ENCODE measurements at regions not wholly inside any gene's neighbourhood (a gene's known extent, or its start where the extent isn't known, plus 50 kb on each side); places are given as distances from the start of the nearest gene placed in this dataset.
A peak's percentile ranks its signal among the peaks of the same experiment; 100 is the strongest.

- no peaks in the 10 kb centered on the region for H3K9me3 ChIP-seq (ENCODE audit: insufficient read depth, low read length)
- 0 out of 2 replicates have a peak overlapping the region, but pooled peaks have one; percentile 2 for H3K27ac ChIP-seq (ENCODE audit: low read length)
- peak overlapping the region; percentile 56 for H3K4me3 ChIP-seq (ENCODE audit: low read length)
- TF ChIP-seq EZH2phosphoT487 (IDR thresholded peaks at IDR 0.05; ENCODE audit: low read depth): no peak
- TF ChIP-seq, protein P1, sequence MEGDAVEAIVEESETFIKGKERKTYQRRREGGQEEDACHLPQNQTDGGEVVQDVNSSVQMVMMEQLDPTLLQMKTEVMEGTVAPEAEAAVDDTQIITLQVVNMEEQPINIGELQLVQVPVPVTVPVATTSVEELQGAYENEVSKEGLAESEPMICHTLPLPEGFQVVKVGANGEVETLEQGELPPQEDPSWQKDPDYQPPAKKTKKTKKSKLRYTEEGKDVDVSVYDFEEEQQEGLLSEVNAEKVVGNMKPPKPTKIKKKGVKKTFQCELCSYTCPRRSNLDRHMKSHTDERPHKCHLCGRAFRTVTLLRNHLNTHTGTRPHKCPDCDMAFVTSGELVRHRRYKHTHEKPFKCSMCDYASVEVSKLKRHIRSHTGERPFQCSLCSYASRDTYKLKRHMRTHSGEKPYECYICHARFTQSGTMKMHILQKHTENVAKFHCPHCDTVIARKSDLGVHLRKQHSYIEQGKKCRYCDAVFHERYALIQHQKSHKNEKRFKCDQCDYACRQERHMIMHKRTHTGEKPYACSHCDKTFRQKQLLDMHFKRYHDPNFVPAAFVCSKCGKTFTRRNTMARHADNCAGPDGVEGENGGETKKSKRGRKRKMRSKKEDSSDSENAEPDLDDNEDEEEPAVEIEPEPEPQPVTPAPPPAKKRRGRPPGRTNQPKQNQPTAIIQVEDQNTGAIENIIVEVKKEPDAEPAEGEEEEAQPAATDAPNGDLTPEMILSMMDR (IDR thresholded peaks at IDR 0.05; ENCODE audit: low read depth, low read length): no peak
- H3K4me1 ChIP-seq (ENCODE audit: low read length): peaks cover 61% of the 10 kb centered on the region
- H3K27me3 ChIP-seq (ENCODE audit: low read depth, low read length): no peaks in the 10 kb centered on the region
- 0 out of 2 replicates have a peak overlapping the region, but pooled peaks have one; percentile 7 for H3K9ac ChIP-seq (ENCODE audit: low read length)
- no peak overlapping the region for H2AFZ ChIP-seq (ENCODE audit: low read depth, low read length)
- no peaks in the 10 kb centered on the region for H3K36me3 ChIP-seq (replicated peaks; ENCODE audit: low read depth, low read length)
- peak overlapping the region; percentile 77 for H3K4me2 ChIP-seq (ENCODE audit: low read length)
- H3K79me2 ChIP-seq (ENCODE audit: low read length): no peaks in the 10 kb centered on the region
- H4K20me1 ChIP-seq (ENCODE audit: insufficient read depth, low read length): no peaks in the 10 kb centered on the region
Observed at GRCh38 chr10:88065383-88066049, 202.1 kb downstream of the PTEN start.

DNA sequence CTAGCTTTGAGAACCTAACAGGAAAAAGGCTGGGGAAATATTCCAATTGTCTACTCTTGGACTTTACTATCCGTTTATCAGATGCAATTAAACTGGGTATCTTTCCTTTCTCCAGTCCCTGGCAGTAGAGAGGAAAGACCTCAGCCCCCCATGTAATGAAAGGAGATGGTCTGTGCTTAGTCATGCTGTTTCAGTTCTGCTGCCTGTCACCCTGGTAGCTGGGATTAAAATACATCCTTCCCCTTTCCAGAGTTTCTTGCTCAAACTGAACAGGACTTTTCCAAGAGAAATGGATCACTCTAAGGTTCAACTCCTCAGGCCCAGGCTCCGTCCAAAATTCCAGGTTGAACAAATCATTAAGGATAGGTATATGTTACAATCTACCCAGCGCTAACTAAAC, 202.9 kb downstream of the PTEN start:
- H3K79me2 ChIP-seq (ENCODE audit: low read length): no peaks in the 10 kb centered on the region
- peak overlapping the region; percentile 77 for H3K4me2 ChIP-seq (ENCODE audit: low read length)
- no peaks in the 10 kb centered on the region for H4K20me1 ChIP-seq (ENCODE audit: insufficient read depth, low read length)
- 0 out of 2 replicates have a peak overlapping the region, but pooled peaks have one; percentile 26 for H3K27ac ChIP-seq (ENCODE audit: low read length)
- no peaks in the 10 kb centered on the region for H3K36me3 ChIP-seq (replicated peaks; ENCODE audit: low read depth, low read length)
- no peaks in the 10 kb centered on the region for H3K9me3 ChIP-seq (ENCODE audit: insufficient read depth, low read length)
- H3K9ac ChIP-seq (ENCODE audit: low read length): peak overlapping the region; percentile 25; the same call in 1 of the 2 replicates
- H2AFZ ChIP-seq (ENCODE audit: low read depth, low read length): no peak overlapping the region
- H3K27me3 ChIP-seq (ENCODE audit: low read depth, low read length): no peaks in the 10 kb centered on the region
- peaks cover 69% of the 10 kb centered on the region for H3K4me1 ChIP-seq (ENCODE audit: low read length)
- no peak for TF ChIP-seq EZH2phosphoT487 (IDR thresholded peaks at IDR 0.05; ENCODE audit: low read depth)
- TF ChIP-seq, protein P1 (IDR thresholded peaks at IDR 0.05; ENCODE audit: low read depth, low read length): no peak
- peak overlapping the region; percentile 56 for H3K4me3 ChIP-seq (ENCODE audit: low read length)

DNA sequence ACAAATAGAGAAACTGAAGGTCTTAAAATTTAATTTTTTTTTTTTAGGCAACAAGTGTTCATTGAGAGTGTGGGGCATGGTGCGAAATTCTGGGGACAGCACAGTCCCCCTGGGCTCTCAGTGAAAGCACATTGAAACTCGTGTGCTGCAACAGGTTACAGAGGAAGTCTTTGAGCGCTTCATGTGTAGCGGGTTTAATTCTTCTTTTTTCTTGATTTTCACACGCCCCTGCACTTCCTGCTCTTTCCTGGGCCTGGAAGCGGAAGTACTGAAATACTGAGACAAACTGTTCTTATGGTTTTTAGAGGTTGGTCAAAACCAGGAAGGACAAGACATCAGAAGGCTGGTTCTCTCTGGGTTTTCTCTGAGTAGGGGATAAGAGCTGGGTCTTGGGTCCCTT, 203.5 kb downstream of the PTEN start:
- no peaks in the 10 kb centered on the region for H3K9me3 ChIP-seq (ENCODE audit: insufficient read depth, low read length)
- H2AFZ ChIP-seq (ENCODE audit: low read depth, low read length): no peak overlapping the region
- H3K27ac ChIP-seq (ENCODE audit: low read length): peak overlapping the region; percentile 26; the same call in 1 of the 2 replicates
- peaks cover 74% of the 10 kb centered on the region for H3K4me1 ChIP-seq (ENCODE audit: low read length)
- no peaks in the 10 kb centered on the region; the same call in 1 of the 2 replicates for H3K27me3 ChIP-seq (ENCODE audit: low read depth, low read length)
- TF ChIP-seq EZH2phosphoT487 (IDR thresholded peaks at IDR 0.05; ENCODE audit: low read depth): no peak
- TF ChIP-seq, protein P1 (IDR thresholded peaks at IDR 0.05; ENCODE audit: low read depth, low read length): no peak
- peak overlapping the region; percentile 56 for H3K4me3 ChIP-seq (ENCODE audit: low read length)
- H3K36me3 ChIP-seq (replicated peaks; ENCODE audit: low read depth, low read length): no peaks in the 10 kb centered on the region
- peak overlapping the region; percentile 25; the same call in 1 of the 2 replicates for H3K9ac ChIP-seq (ENCODE audit: low read length)
- H3K4me2 ChIP-seq (ENCODE audit: low read length): peak overlapping the region; percentile 77
- no peaks in the 10 kb centered on the region for H3K79me2 ChIP-seq (ENCODE audit: low read length)
- no peaks in the 10 kb centered on the region for H4K20me1 ChIP-seq (ENCODE audit: insufficient read depth, low read length)

- Histone ChIP-seq H3K4me2 (ENCODE audit: low read length) (no peak overlapping the region), H3K9me3 (ENCODE audit: insufficient read depth, low read length) (no peaks in the 10 kb centered on the region), H3K9ac (ENCODE audit: low read length) (no peak overlapping the region), H3K36me3 (replicated peaks; ENCODE audit: low read depth, low read length) (no peaks in the 10 kb centered on the region), H3K4me1 (ENCODE audit: low read length) (peaks cover 80% of the 10 kb centered on the region), H3K4me3 (ENCODE audit: low read length) (no peak overlapping the region), H3K27ac (ENCODE audit: low read length) (no peak overlapping the region), H2AFZ (ENCODE audit: low read depth, low read length) (no peak overlapping the region), H3K79me2 (ENCODE audit: low read length) (no peaks in the 10 kb centered on the region), H3K27me3 (ENCODE audit: low read depth, low read length) (no peaks in the 10 kb centered on the region; the same call in 1 of the 2 replicates), H4K20me1 (ENCODE audit: insufficient read depth, low read length) (no peaks in the 10 kb centered on the region)
- no peak for TF ChIP-seq EZH2phosphoT487 (IDR thresholded peaks at IDR 0.05; ENCODE audit: low read depth)
- TF ChIP-seq, protein P1 (IDR thresholded peaks at IDR 0.05; ENCODE audit: low read depth, low read length): no peak
Observed at GRCh38 chr10:88067737-88068136, 204.3 kb downstream of the PTEN start.
